Tibial artery (tissue), 4 donors: ENCODE measurements at regions not wholly inside any gene's neighbourhood (a gene's known extent, or its start where the extent isn't known, plus 50 kb on each side); places are given as distances from the start of the nearest gene placed in this dataset.
"Not testable (repeated sequence)": the region's sequence is repeated elsewhere in the genome, so short reads cannot be mapped to it uniquely, and the experiment has no call there.

Experiments used
- DNase-seq, 2 donors: peaks; one replicate each; pipeline ENCODE4 v3.0.0-alpha.2; 2019
- H3K27ac ChIP-seq, 2 donors: fragments of 200-600 bp; sonication (generic) in 1 of 2; 1 replicate in 1 of 2; 2 replicates in 1 of 2; pipeline ENCODE4 v1.5.1; 2018 to 2019; ENCODE audit warnings: mild to moderate bottlenecking in 1 of 2
- H3K27me3 ChIP-seq, 2 donors: fragments of 200-600 bp; sonication (generic) in 1 of 2; one replicate each; pipeline versions ENCODE4 v1.5.1 to v1.6.0; 2016 to 2019
- H3K36me3 ChIP-seq, 3 donors: fragments of 200-600 bp; sonication (generic) in 2 of 3; one replicate each; pipeline ENCODE4 v1.5.1; 2016 to 2019; ENCODE audit warnings: mild to moderate bottlenecking in 2 of 3
- H3K4me1 ChIP-seq, 4 donors: fragments of 200-600 bp; sonication (generic) in 2 of 4; 1 replicate in 3 of 4; 2 replicates in 1 of 4; pipeline ENCODE4 v1.5.1; 2016 to 2019
- H3K4me3 ChIP-seq, 2 donors: fragments of 200-600 bp; sonication (generic) in 1 of 2; 1 replicate in 1 of 2; 2 replicates in 1 of 2; pipeline ENCODE4 v1.5.1; 2018 to 2019; ENCODE audit warnings: mild to moderate bottlenecking in 2 of 2
- H3K9me3 ChIP-seq, 3 donors: fragments of 200-600 bp; sonication (generic) in 1 of 3; one replicate each; pipeline ENCODE4 v1.5.1; 2016 to 2019
- CTCF ChIP-seq, 2 experiments: fragments of 200-600 bp in 1 of 2; fragments of 450-650 bp in 1 of 2; IDR thresholded peaks; one replicate each; pipeline ENCODE4 v1.5.1; 2017 to 2019; ENCODE audit warnings: antibody characterized with exemption in 2 of 2, mild to moderate bottlenecking in 1 of 2, moderate library complexity in 1 of 2
- intact Hi-C: fragments of 100-400 bp; cut with DNase I; formaldehyde crosslinking; loops from one replicate; pipeline ENCODE4 v1.15.0; 2023; ENCODE audit warnings: low total_unique reads

- H3K36me3 ChIP-seq, DNase-seq, H3K4me1 ChIP-seq, intact Hi-C loops, H3K27me3 ChIP-seq, H3K9me3 ChIP-seq, H3K27ac ChIP-seq, H3K4me3 ChIP-seq: not testable (repeated sequence)
Measured at GRCh38 chr17:45554479-45554878, 64.0 kb upstream of the PLEKHM1 start.

DNA sequence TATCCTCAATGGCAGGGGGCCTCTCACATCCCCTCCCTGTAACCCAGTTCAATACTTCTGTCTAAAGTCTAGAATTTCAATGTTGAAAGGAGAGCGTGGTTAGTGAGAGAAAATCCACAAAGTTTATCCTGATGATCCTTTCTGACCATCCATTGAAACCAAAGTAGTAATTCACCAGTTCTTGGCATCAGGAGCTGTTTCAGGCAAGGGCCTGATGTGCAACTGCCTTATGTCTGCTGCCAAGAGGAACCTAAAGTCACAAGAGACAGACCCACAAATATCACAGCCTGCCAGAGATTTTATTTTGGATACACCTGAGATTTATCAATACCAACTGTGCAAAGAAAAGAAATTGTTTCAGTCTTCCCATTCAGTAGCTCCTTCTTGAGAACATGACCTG, 68.3 kb upstream of the PLEKHM1 start:
- H3K36me3 ChIP-seq, intact Hi-C loops, H3K4me3 ChIP-seq, H3K27ac ChIP-seq, DNase-seq, H3K9me3 ChIP-seq, H3K4me1 ChIP-seq, H3K27me3 ChIP-seq: not testable (repeated sequence)

GRCh38 chr17:45562868-45563267, 72.3 kb upstream of the PLEKHM1 start:
- H3K36me3 ChIP-seq, intact Hi-C loops, H3K27ac ChIP-seq, DNase-seq, H3K4me1 ChIP-seq, H3K27me3 ChIP-seq, H3K9me3 ChIP-seq, H3K4me3 ChIP-seq: not testable (repeated sequence)

DNA sequence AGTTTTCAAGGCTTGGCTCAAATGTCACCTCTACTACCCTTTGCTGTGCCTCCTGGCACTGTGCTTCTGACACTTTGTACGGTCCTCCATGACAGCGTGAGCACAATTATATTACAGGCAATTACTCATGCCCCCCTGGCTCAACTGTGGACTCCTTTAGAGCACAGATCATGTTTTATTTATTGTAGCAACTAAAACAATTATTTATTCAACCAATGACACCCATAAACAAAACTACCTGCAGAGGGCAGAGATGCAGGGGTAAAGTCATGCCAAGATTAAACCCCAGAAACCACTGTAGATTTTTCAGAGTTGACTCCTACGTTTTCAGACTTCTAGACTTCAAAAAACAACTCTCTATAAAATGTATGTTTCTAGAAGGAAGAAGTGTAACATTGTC, 72.8 kb upstream of the PLEKHM1 start:
- H3K27ac ChIP-seq, intact Hi-C loops, DNase-seq: not testable (repeated sequence)

DNA sequence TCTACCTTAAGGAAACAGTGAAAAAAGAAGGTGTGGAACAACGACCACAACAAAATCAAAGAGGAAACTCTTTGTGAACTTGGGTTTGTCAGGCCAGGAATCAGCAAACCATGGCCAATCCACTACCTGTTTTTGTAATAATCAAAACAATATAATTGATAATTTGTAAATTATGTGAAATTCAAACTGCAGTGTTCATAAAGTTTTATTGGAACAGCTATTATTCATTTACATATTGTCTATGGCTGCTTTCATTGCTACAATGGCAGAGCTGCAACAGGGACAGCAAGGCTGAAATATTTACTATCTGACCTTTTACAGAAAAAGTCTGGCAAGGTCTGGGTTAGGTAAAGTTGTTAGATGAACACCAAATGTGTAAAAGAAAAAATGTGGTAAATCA, 77.8 kb upstream of the PLEKHM1 start:
- H3K4me3 ChIP-seq, H3K27me3 ChIP-seq, H3K27ac ChIP-seq, H3K9me3 ChIP-seq, intact Hi-C loops, H3K36me3 ChIP-seq, H3K4me1 ChIP-seq, DNase-seq: not testable (repeated sequence)

More for the DNA sequence above, 72.8 kb upstream of the PLEKHM1 start:
- not testable (repeated sequence) for H3K27me3 ChIP-seq, H3K4me3 ChIP-seq, H3K9me3 ChIP-seq, H3K36me3 ChIP-seq, H3K4me1 ChIP-seq

DNA sequence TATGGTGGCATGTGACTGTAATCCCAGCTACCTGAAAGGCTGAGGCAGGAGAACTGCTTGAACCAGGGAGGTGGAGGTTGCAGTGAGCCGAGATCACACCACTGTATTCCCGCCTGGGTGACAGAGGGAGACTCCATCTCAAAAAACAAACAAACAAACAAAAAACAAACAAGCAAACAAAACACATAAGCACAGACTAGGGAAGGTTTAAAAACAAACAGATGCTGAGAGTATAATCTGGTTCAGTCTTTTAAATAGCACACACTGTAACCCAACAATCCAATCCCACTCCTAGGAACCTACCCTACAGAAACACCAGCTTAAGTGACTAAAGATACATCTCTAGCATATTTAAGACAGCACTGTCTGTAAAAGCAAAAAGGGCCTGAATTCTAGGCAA, 82.8 kb upstream of the PLEKHM1 start:
- H3K27me3 ChIP-seq, intact Hi-C loops, DNase-seq, H3K9me3 ChIP-seq, H3K36me3 ChIP-seq, H3K27ac ChIP-seq, H3K4me3 ChIP-seq: not testable (repeated sequence)
- peaks cover 0 to 17% (median 11%) of the 10 kb centered on the region in 4 donors for H3K4me1 ChIP-seq

GRCh38 chr17:45573924-45574770, 83.6 kb upstream of the PLEKHM1 start:
- Histone ChIP-seq H3K27ac (no peak overlapping the region), H3K4me1 (peaks cover 0 to 17% (median 11%) of the 10 kb centered on the region in 4 donors), H3K36me3 (no peaks in the 10 kb centered on the region), H3K9me3 (no peaks in the 10 kb centered on the region), H3K4me3 (no peak overlapping the region), H3K27me3 (no peaks in the 10 kb centered on the region)
- DNase-seq: no peak
- TF ChIP-seq CTCF (IDR thresholded peaks at IDR 0.05): no peak
- intact Hi-C loops: no loop called here

DNA sequence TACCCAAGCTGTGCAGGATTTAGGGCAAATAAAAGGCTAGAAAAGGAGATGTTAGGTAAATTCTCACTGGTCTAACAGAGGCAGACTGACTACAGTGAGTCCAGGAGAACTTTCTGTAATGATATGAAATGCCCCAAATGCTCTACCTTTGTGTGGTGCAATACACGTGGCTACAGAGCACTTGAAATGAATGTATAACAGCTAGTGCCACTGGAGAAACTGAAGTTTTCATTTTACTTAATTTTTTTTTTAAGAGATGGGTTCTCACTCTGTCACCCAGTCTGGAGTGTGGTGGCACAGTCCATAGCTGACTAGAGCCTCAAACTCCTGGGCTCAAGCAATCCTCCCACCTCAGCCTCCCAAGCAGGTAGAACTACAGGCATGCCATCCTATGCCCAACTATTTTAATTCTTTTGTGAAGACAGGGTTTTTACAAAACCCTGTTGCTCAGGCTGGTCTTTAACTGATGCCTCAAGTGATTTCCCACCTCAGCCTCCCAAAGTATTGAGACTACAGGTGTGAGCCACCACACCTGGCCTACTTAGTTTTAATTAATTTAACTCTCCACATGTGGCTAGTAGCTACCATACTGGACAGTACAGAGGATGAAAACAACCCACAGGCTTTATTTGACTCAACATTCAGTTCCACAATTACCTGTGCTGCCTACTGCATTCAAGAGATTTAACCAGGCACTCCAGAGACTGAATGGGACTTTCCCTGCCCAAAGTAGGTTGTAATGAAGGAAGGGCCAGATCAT, 84.8 kb upstream of the PLEKHM1 start:
- Histone ChIP-seq H3K4me1 (peaks cover 0 to 22% (median 12%) of the 10 kb centered on the region in 4 donors), H3K36me3 (no peaks in the 10 kb centered on the region), H3K4me3 (no peak overlapping the region), H3K27ac (no peak overlapping the region), H3K9me3 (no peaks in the 10 kb centered on the region), H3K27me3 (no peaks in the 10 kb centered on the region)
- no peak for TF ChIP-seq CTCF (IDR thresholded peaks at IDR 0.05)
- no peak for DNase-seq
- intact Hi-C loops: no loop called here

- peaks cover 0 to 24% (median 12%) of the 10 kb centered on the region in 4 donors for H3K4me1 ChIP-seq
- DNase-seq, H3K4me3 ChIP-seq, H3K36me3 ChIP-seq, H3K27ac ChIP-seq, intact Hi-C loops, H3K27me3 ChIP-seq, H3K9me3 ChIP-seq: not testable (repeated sequence)
Measured at GRCh38 chr17:45576527-45577307, 86.2 kb upstream of the PLEKHM1 start.
